Right cardiac atrium (tissue), 5 donors: ENCODE measurements at regions not wholly inside any gene's neighbourhood (a gene's known extent, or its start where the extent isn't known, plus 50 kb on each side); places are given as distances from the start of the nearest gene placed in this dataset.

Source experiments
- ATAC-seq, 2 donors: fragments of 200-7000 bp; cut with Tn5 transposase; one replicate each; pipeline versions ENCODE4 v1.8.0 to v1.9.1; 2020; ENCODE audit warnings: moderate library complexity in 2 of 2, mild to moderate bottlenecking in 1 of 2
- DNase-seq, 3 donors: peaks; one replicate each; pipeline ENCODE4 v3.0.0-alpha.2; 2020
- H3K27ac ChIP-seq: one replicate; pipeline ENCODE4 v1.5.1; 2013; ENCODE audit warnings: mild to moderate bottlenecking, low read length, control low read depth, moderate library complexity
- H3K27me3 ChIP-seq: one replicate; pipeline ENCODE4 v1.6.1; 2013; ENCODE audit not compliant: control insufficient read depth, insufficient read depth
- H3K4me1 ChIP-seq: one replicate; pipeline ENCODE4 v1.6.1; 2013; ENCODE audit warnings: low read length; ENCODE audit not compliant: control insufficient read depth, insufficient read depth
- H3K4me3 ChIP-seq: one replicate; pipeline ENCODE4 v1.5.1; 2013; ENCODE audit warnings: low read length, control low read depth
- H3K9me3 ChIP-seq: one replicate; pipeline ENCODE4 v1.6.1; 2013; ENCODE audit warnings: low read length; ENCODE audit not compliant: control insufficient read depth
- WGBS: extraction: QIAGEN DNeasy Blood & Tissue Kit; methylation state at CpG from one replicate; pipeline ENCODE4 v1.1.7; 2013; 5-methylcytosine and 5-hydroxymethylcytosine counted together
- intact Hi-C, 4 donors: fragments of 100-400 bp; cut with DNase I; formaldehyde crosslinking; loops; one replicate each; pipeline versions ENCODE4 v1.11.0 to v1.14.0; 2022 to 2023
- donor health status: healthy with polysubstance abuse.
- donor health status: DM: no; HTN: yes; CAD: no.
- donor health status: DM: no; HTN: no; CAD: no.
- donor health status: DM: no; HTN: yes; CAD: no; lungs with severe emphysema.
- donor health status: DM: yes; HTN: yes; CAD: no.

- Histone ChIP-seq H3K4me1 (no peaks in the 10 kb centered on the region), H3K4me3 (no peak overlapping the region), H3K9me3 (peaks cover 2% of the 10 kb centered on the region), H3K27me3 (no peaks in the 10 kb centered on the region), H3K27ac (no peak overlapping the region)
- ATAC-seq, result no peak
- DNase-seq, result no peak
- intact Hi-C loops, result no loop called here
Observed at GRCh38 chr14:105805701-105806100, 279.3 kb downstream of the TMEM121 start.

DNA sequence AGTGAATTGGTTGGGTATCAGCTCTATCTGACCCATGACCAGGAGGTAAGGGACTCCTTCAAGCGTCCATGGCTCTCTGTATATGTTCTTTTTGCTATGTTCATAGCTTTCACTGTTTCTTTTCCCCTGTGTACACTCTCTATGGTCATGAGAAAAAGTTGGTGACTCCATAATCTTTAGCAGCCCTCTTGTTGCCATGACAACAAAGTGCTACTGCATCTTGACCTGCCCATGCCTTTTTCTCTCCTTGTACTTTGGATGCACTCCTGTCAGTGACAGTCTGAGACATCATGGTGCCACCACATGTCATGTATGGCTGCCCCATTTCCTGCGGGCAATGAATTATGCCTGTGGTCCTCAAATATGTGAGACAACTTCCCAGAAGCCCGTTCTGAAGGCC lies 280.2 kb downstream of the TMEM121 start:
- intact Hi-C loops, result no loop called here
- no peak overlapping the region for H3K27ac ChIP-seq
- H3K27me3 ChIP-seq, result no peaks in the 10 kb centered on the region
- no peak overlapping the region for H3K4me3 ChIP-seq
- no peaks in the 10 kb centered on the region for H3K4me1 ChIP-seq
- peaks cover 2% of the 10 kb centered on the region for H3K9me3 ChIP-seq
- ATAC-seq (no peak), DNase-seq (no peak)
- 48% methylated on average over 3 of the region's 3 CpGs for WGBS

DNA sequence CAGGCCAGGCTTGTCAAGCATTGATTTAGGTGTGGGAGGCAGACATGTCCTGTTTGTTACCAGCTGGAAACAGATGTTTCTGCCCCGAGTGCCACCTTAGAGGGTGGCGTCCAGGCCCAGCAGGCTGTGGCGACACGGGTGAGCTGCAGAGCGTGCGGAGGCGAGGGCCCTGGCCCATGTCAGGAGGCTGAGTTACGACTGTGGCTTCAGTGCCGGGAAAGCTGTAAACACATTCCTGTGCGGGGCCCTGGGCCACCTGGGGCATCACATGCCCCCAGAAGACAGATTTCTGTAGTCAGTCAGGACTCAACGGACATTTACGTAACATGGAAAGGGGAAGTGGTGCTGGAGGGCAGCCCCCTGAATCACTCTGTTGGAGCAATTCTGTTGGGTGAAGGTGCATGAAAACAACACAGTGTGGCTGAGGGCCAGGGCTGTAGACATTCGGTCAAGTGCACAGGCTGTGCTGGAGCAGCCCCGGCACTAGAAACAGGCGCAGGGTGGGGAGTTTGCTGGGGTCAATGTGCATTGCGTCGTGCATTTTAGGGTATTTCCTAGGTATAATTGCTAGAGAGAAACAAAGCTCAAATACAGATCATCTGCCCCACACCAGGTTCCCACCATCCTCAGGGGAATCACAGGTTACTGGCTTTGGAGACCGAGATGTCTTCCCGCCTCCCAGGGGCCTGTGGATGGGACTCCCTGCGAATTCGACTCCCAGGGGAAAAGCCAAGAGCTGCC lies 291.8 kb downstream of the TMEM121 start:
- H3K27ac ChIP-seq, result no peak overlapping the region
- DNase-seq (no peak), ATAC-seq (no peak)
- no peaks in the 10 kb centered on the region for H3K9me3 ChIP-seq
- no peak overlapping the region for H3K4me3 ChIP-seq
- 74% methylated on average over 21 of the region's 21 CpGs for WGBS
- H3K4me1 ChIP-seq, result no peaks in the 10 kb centered on the region
- intact Hi-C loops, result no loop called here
- no peaks in the 10 kb centered on the region for H3K27me3 ChIP-seq

DNA sequence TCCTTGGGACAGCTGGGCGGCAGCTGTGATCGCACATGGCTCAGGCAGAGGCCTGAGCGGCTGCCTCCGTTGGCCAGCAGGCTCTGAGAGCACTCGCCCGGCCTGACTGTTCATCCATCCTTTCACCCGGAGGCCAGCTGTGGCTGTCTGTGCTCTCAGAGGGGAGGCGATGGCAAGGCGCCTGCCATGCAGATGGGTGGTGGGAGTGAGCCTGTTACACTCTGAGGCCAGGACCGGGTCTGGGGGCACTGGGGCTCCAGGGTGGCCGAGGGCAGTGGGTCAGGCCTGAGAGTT lies 292.3 kb downstream of the TMEM121 start:
- no peaks in the 10 kb centered on the region for H3K9me3 ChIP-seq
- H3K4me3 ChIP-seq, result no peak overlapping the region
- intact Hi-C loops, result no loop called here
- no peak overlapping the region for H3K27ac ChIP-seq
- ATAC-seq, result no peak
- WGBS, result 84% methylated on average over 11 of the region's 11 CpGs
- H3K4me1 ChIP-seq, result no peaks in the 10 kb centered on the region
- H3K27me3 ChIP-seq, result no peaks in the 10 kb centered on the region
- no peak for DNase-seq

DNA sequence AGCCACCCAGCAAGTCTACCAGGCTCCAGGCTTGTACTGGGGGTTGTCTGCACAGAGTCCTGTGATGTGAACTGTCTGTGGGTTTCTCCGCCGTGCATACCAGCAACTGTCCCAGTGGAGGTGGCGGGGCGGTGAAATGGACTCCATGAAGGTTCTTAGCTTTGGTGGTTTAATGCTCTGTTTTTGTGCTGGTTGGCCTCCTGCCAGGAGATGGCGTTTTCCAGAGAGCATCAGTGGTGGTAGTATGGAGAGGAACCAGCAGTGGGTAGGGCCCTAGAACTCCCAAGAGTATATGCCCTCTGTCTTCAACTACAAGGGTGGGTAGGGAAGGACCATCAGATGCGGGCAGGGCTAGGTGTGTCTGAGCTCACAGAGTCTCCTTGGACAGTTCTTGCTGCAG lies 303.8 kb downstream of the TMEM121 start:
- WGBS, result 69% methylated on average over 6 of the region's 6 CpGs
- intact Hi-C loops, result no loop called here
- Histone ChIP-seq H3K9me3 (no peaks in the 10 kb centered on the region), H3K27ac (no peak overlapping the region), H3K4me3 (no peak overlapping the region), H3K4me1 (no peaks in the 10 kb centered on the region), H3K27me3 (no peaks in the 10 kb centered on the region)
- DNase-seq, result no peak
- no peak for ATAC-seq

- WGBS, result 89% methylated on average over 11 of the region's 11 CpGs
Observed at GRCh38 chr14:105836160-105836559, 309.8 kb downstream of the TMEM121 start.

GRCh38 chr14:105836730-105837129 lies 310.3 kb downstream of the TMEM121 start:
- no peaks in the 10 kb centered on the region for H3K27me3 ChIP-seq
- intact Hi-C loops, result no loop called here
- no peaks in the 10 kb centered on the region for H3K9me3 ChIP-seq
- DNase-seq, result no peak
- no peak overlapping the region for H3K4me3 ChIP-seq
- no peak for ATAC-seq
- 58% methylated on average over 10 of the region's 10 CpGs for WGBS
- no peaks in the 10 kb centered on the region for H3K4me1 ChIP-seq
- H3K27ac ChIP-seq, result no peak overlapping the region

More at GRCh38 chr14:105836160-105836559, 309.8 kb downstream of the TMEM121 start:
- Histone ChIP-seq H3K27me3 (no peaks in the 10 kb centered on the region), H3K4me1 (no peaks in the 10 kb centered on the region), H3K4me3 (no peak overlapping the region), H3K9me3 (no peaks in the 10 kb centered on the region), H3K27ac (no peak overlapping the region)
- DNase-seq (no peak), ATAC-seq (no peak)
- intact Hi-C loops, result no loop called here

GRCh38 chr14:105837349-105838063 lies 311.1 kb downstream of the TMEM121 start:
- no peaks in the 10 kb centered on the region for H3K4me1 ChIP-seq
- no peak overlapping the region for H3K4me3 ChIP-seq
- intact Hi-C loops, result no loop called here
- DNase-seq (no peak), ATAC-seq (no peak)
- H3K9me3 ChIP-seq, result no peaks in the 10 kb centered on the region
- WGBS, result 84% methylated on average over 20 of the region's 20 CpGs
- H3K27ac ChIP-seq, result no peak overlapping the region
- no peaks in the 10 kb centered on the region for H3K27me3 ChIP-seq

DNA sequence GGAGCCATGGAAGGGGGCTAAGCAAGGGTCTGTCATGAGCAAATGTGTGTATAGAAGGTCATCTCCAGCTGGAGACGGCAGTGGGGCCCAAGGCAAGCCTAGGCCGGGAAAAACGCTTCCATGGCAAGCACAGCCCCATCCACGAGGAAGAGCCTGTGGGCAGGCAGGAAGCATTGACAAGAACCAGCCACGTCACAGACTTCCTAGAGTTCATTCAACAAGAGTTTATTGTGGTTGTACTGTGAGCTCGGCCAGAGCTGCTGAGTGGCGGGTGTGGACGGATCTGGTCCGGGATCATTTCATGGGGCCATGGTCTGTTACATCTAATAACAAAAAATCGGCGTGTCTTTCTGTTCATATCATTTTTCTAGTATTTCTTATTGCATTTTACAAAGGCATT lies 311.7 kb downstream of the TMEM121 start:
- Histone ChIP-seq H3K9me3 (no peaks in the 10 kb centered on the region), H3K27ac (no peak overlapping the region), H3K4me3 (no peak overlapping the region), H3K4me1 (no peaks in the 10 kb centered on the region), H3K27me3 (no peaks in the 10 kb centered on the region)
- WGBS, result 83% methylated on average over 11 of the region's 11 CpGs
- intact Hi-C loops, result no loop called here
- no peak for ATAC-seq
- no peak for DNase-seq

- Histone ChIP-seq H3K4me3 (no peak overlapping the region), H3K27ac (no peak overlapping the region), H3K27me3 (no peaks in the 10 kb centered on the region), H3K4me1 (no peaks in the 10 kb centered on the region), H3K9me3 (no peaks in the 10 kb centered on the region)
- DNase-seq (no peak), ATAC-seq (no peak)
- intact Hi-C loops, result no loop called here
- 79% methylated on average over 15 of the region's 15 CpGs for WGBS
Observed at GRCh38 chr14:105838591-105839424, 312.4 kb downstream of the TMEM121 start.
